Dedifferentiated amniotic fluid mesenchymal stem cell (primary cell): ENCODE measurements at regions not wholly inside any gene's neighbourhood (a gene's known extent, or its start where the extent isn't known, plus 50 kb on each side); places are given as distances from the start of the nearest gene placed in this dataset.

Experiments used
- DNase-seq: peaks from one replicate; pipeline ENCODE4 v3.0.0-alpha.2; 2016; ENCODE audit errors: extremely low spot score

- DNase-seq: no peak
Measured at GRCh38 chr20:22791396-22791795, 207.0 kb upstream of the FOXA2 start.

GRCh38 chr20:22791877-22792525 is 207.6 kb upstream of the FOXA2 start:
- no peak for DNase-seq

- no peak for DNase-seq
Measured at GRCh38 chr20:22794200-22794599, 209.8 kb upstream of the FOXA2 start.

- no peak for DNase-seq
Measured at GRCh38 chr20:22795433-22795832, 211.1 kb upstream of the FOXA2 start.

- peak; percentile 98 for DNase-seq
Measured at GRCh38 chr20:22795871-22796270, 211.5 kb upstream of the FOXA2 start.

GRCh38 chr20:22796469-22797077 is 212.2 kb upstream of the FOXA2 start:
- peak; percentile 75 for DNase-seq

- no peak for DNase-seq
Measured at GRCh38 chr20:22797103-22797502, 212.7 kb upstream of the FOXA2 start.

- DNase-seq: no peak
Measured at GRCh38 chr20:22799687-22800086, 215.3 kb upstream of the FOXA2 start.

- DNase-seq: no peak
Measured at GRCh38 chr20:22800129-22800528, 215.8 kb upstream of the FOXA2 start.

GRCh38 chr20:22801528-22801927 is 217.2 kb upstream of the FOXA2 start:
- no peak for DNase-seq

- DNase-seq: no peak
Measured at GRCh38 chr20:22802296-22802695, 217.9 kb upstream of the FOXA2 start.

GRCh38 chr20:22805219-22805618 is 220.8 kb upstream of the FOXA2 start:
- peak; percentile 67 for DNase-seq

GRCh38 chr20:22805996-22806395 is 221.6 kb upstream of the FOXA2 start:
- no peak for DNase-seq

GRCh38 chr20:22807045-22807444 is 222.7 kb upstream of the FOXA2 start:
- DNase-seq: no peak

GRCh38 chr20:22807646-22808244 is 223.4 kb upstream of the FOXA2 start:
- DNase-seq: no peak

- no peak for DNase-seq
Measured at GRCh38 chr20:22808628-22809027, 224.3 kb upstream of the FOXA2 start.

- DNase-seq: no peak
Measured at GRCh38 chr20:22810030-22810429, 225.1 kb upstream of the SSTR4 start.

GRCh38 chr20:22810626-22811569 is 224.2 kb upstream of the SSTR4 start:
- no peak for DNase-seq

- DNase-seq: no peak
Measured at GRCh38 chr20:22814471-22815205, 220.5 kb upstream of the SSTR4 start.

- DNase-seq: no peak
Measured at GRCh38 chr20:22815206-22815551, 219.9 kb upstream of the SSTR4 start.

- DNase-seq: no peak
Measured at GRCh38 chr20:22815603-22816315, 219.4 kb upstream of the SSTR4 start.
